ENCODE measurements at regions not wholly inside any gene's neighbourhood (a gene's known extent, or its start where the extent isn't known, plus 50 kb on each side); places are given as distances from the start of the nearest gene placed in this dataset.

GRCh38 chr10:129165770-129166169 lies 301.3 kb upstream of the MGMT start:
- H3K4me1 Mint-ChIP-seq: peaks cover 10% of the 10 kb centered on the region
- no peak overlapping the region for H3K27ac Mint-ChIP-seq
- H3K4me3 Mint-ChIP-seq: no peak overlapping the region
- H3K36me3 Mint-ChIP-seq: no peaks in the 10 kb centered on the region
- no peak for DNase-seq
- peaks cover 25% of the 10 kb centered on the region for H3K27me3 Mint-ChIP-seq
- no peaks in the 10 kb centered on the region for H3K9me3 Mint-ChIP-seq
- CTCF ChIA-PET: no interaction called here

GRCh38 chr10:129168660-129169059 lies 298.4 kb upstream of the MGMT start:
- H3K27me3 Mint-ChIP-seq: peaks cover 21% of the 10 kb centered on the region
- H3K27ac Mint-ChIP-seq: no peak overlapping the region
- CTCF ChIA-PET: no interaction called here
- H3K4me3 Mint-ChIP-seq: no peak overlapping the region
- H3K36me3 Mint-ChIP-seq: no peaks in the 10 kb centered on the region
- no peaks in the 10 kb centered on the region for H3K4me1 Mint-ChIP-seq
- H3K9me3 Mint-ChIP-seq: no peaks in the 10 kb centered on the region
- DNase-seq: no peak

GRCh38 chr10:129169115-129169514 lies 297.9 kb upstream of the MGMT start:
- Mint-ChIP-seq H3K4me1 (no peaks in the 10 kb centered on the region), H3K9me3 (no peaks in the 10 kb centered on the region), H3K27ac (no peak overlapping the region), H3K4me3 (no peak overlapping the region), H3K27me3 (peaks cover 24% of the 10 kb centered on the region), H3K36me3 (no peaks in the 10 kb centered on the region)
- no peak for DNase-seq
- CTCF ChIA-PET: no interaction called here

GRCh38 chr10:129170812-129171211 lies 296.2 kb upstream of the MGMT start:
- Mint-ChIP-seq H3K4me1 (no peaks in the 10 kb centered on the region), H3K36me3 (no peaks in the 10 kb centered on the region), H3K4me3 (no peak overlapping the region), H3K9me3 (no peaks in the 10 kb centered on the region), H3K27ac (no peak overlapping the region), H3K27me3 (peaks cover 33% of the 10 kb centered on the region)
- CTCF ChIA-PET: no interaction called here
- no peak for DNase-seq

- CTCF ChIA-PET: no interaction called here
- DNase-seq: no peak
- Mint-ChIP-seq H3K36me3 (no peaks in the 10 kb centered on the region), H3K27me3 (peaks cover 31% of the 10 kb centered on the region), H3K9me3 (no peaks in the 10 kb centered on the region), H3K27ac (no peak overlapping the region), H3K4me3 (no peak overlapping the region), H3K4me1 (no peaks in the 10 kb centered on the region)
These were observed 295.2 kb upstream of the MGMT start for GRCh38 chr10:129171812-129172211.

- Mint-ChIP-seq H3K9me3 (no peaks in the 10 kb centered on the region), H3K27ac (no peak overlapping the region), H3K4me3 (no peak overlapping the region), H3K36me3 (no peaks in the 10 kb centered on the region), H3K4me1 (no peaks in the 10 kb centered on the region), H3K27me3 (peaks cover 31% of the 10 kb centered on the region)
- DNase-seq: no peak
- CTCF ChIA-PET: no interaction called here
These were observed 292.6 kb upstream of the MGMT start for GRCh38 chr10:129174232-129175014.

GRCh38 chr10:129179245-129179971 lies 287.6 kb upstream of the MGMT start:
- Mint-ChIP-seq H3K9me3 (no peaks in the 10 kb centered on the region), H3K27me3 (peaks cover 30% of the 10 kb centered on the region), H3K27ac (no peak overlapping the region), H3K4me1 (peaks cover 2% of the 10 kb centered on the region), H3K36me3 (no peaks in the 10 kb centered on the region), H3K4me3 (no peak overlapping the region)
- CTCF ChIA-PET: no interaction called here
- no peak for DNase-seq

- peaks cover 23% of the 10 kb centered on the region for H3K27me3 Mint-ChIP-seq
- no peaks in the 10 kb centered on the region for H3K9me3 Mint-ChIP-seq
- CTCF ChIA-PET: no interaction called here
- no peak overlapping the region for H3K4me3 Mint-ChIP-seq
- no peak overlapping the region for H3K27ac Mint-ChIP-seq
- DNase-seq: no peak
- no peaks in the 10 kb centered on the region for H3K36me3 Mint-ChIP-seq
- H3K4me1 Mint-ChIP-seq: peaks cover 2% of the 10 kb centered on the region
These were observed 286.9 kb upstream of the MGMT start for GRCh38 chr10:129179972-129180678.

GRCh38 chr10:129184196-129184595 lies 282.8 kb upstream of the MGMT start:
- no peaks in the 10 kb centered on the region for H3K36me3 Mint-ChIP-seq
- H3K4me1 Mint-ChIP-seq: peaks cover 5% of the 10 kb centered on the region
- peaks cover 13% of the 10 kb centered on the region for H3K9me3 Mint-ChIP-seq
- DNase-seq: no peak
- peaks cover 12% of the 10 kb centered on the region for H3K27me3 Mint-ChIP-seq
- H3K27ac Mint-ChIP-seq: no peak overlapping the region
- CTCF ChIA-PET: interaction anchor here (1.0 kb wide), 1 partner anchor 49 kb away, joined by 3 read pairs; no protein-coding TSS in a partner anchor
- no peak overlapping the region for H3K4me3 Mint-ChIP-seq

GRCh38 chr10:129187331-129187730 lies 279.7 kb upstream of the MGMT start:
- Mint-ChIP-seq H3K27ac (no peak overlapping the region), H3K27me3 (peaks cover 20% of the 10 kb centered on the region), H3K4me1 (peaks cover 2% of the 10 kb centered on the region), H3K36me3 (no peaks in the 10 kb centered on the region), H3K9me3 (peaks cover 13% of the 10 kb centered on the region), H3K4me3 (no peak overlapping the region)
- no peak for DNase-seq
- CTCF ChIA-PET: no interaction called here

GRCh38 chr10:129191797-129192196 lies 275.2 kb upstream of the MGMT start:
- no peak overlapping the region for H3K27ac Mint-ChIP-seq
- CTCF ChIA-PET: no interaction called here
- H3K9me3 Mint-ChIP-seq: peaks cover 9% of the 10 kb centered on the region

GRCh38 chr10:129192344-129193128 lies 274.5 kb upstream of the MGMT start:
- no peak for DNase-seq
- CTCF ChIA-PET: no interaction called here
- Mint-ChIP-seq H3K4me3 (no peak overlapping the region), H3K27ac (no peak overlapping the region), H3K36me3 (no peaks in the 10 kb centered on the region), H3K27me3 (peaks cover 44% of the 10 kb centered on the region), H3K9me3 (peaks cover 2% of the 10 kb centered on the region), H3K4me1 (peaks cover 13% of the 10 kb centered on the region)

More at GRCh38 chr10:129191797-129192196, 275.2 kb upstream of the MGMT start:
- H3K27me3 Mint-ChIP-seq: peaks cover 44% of the 10 kb centered on the region
- H3K36me3 Mint-ChIP-seq: no peaks in the 10 kb centered on the region
- no peak for DNase-seq
- no peak overlapping the region for H3K4me3 Mint-ChIP-seq
- H3K4me1 Mint-ChIP-seq: peaks cover 13% of the 10 kb centered on the region

GRCh38 chr10:129193148-129193547 lies 273.9 kb upstream of the MGMT start:
- Mint-ChIP-seq H3K9me3 (no peaks in the 10 kb centered on the region), H3K36me3 (no peaks in the 10 kb centered on the region), H3K27me3 (peaks cover 44% of the 10 kb centered on the region), H3K4me1 (peaks cover 13% of the 10 kb centered on the region), H3K27ac (no peak overlapping the region), H3K4me3 (no peak overlapping the region)
- peak; percentile 24 for DNase-seq
- CTCF ChIA-PET: interaction anchor here (0.7 kb wide), 1 partner anchor 118 kb away, joined by 3 read pairs; no protein-coding TSS in a partner anchor

All from activated naive CD4-positive, alpha-beta T cell treated with anti-CD3 and anti-CD28 coated beads, Interleukin-2, amount 10 ng/mL, durations not matched to agents 7 days and 5 days (primary cell).